ENCODE measurements at regions not wholly inside any gene's neighbourhood (a gene's known extent, or its start where the extent isn't known, plus 50 kb on each side); places are given as distances from the start of the nearest gene placed in this dataset.
"Not testable (repeated sequence)": the region's sequence is repeated elsewhere in the genome, so short reads cannot be mapped to it uniquely, and the experiment has no call there.

- intact Hi-C loops (cut with micrococcal nuclease) = no loop called here
- Mint-ChIP-seq H3K9me3 (no peaks in the 10 kb centered on the region), H3K27ac (no peak overlapping the region), H3K27me3 (ENCODE audit: low read depth) (peaks cover 1% of the 10 kb centered on the region), H3K36me3 (ENCODE audit: low read depth) (no peaks in the 10 kb centered on the region), H3K4me3 (ENCODE audit: low read depth) (no peak overlapping the region), H3K4me1 (ENCODE audit: low read depth) (no peaks in the 10 kb centered on the region)
- no peak for DNase-seq (ENCODE audit: low spot score)
Observed at GRCh38 chr18:11380968-11381367, 228.4 kb upstream of the SLC35G4 start.

- Mint-ChIP-seq H3K36me3 (ENCODE audit: low read depth) (no peaks in the 10 kb centered on the region), H3K4me1 (ENCODE audit: low read depth) (no peaks in the 10 kb centered on the region), H3K27ac (no peak overlapping the region), H3K27me3 (ENCODE audit: low read depth) (peaks cover 5% of the 10 kb centered on the region), H3K4me3 (ENCODE audit: low read depth) (no peak overlapping the region), H3K9me3 (no peaks in the 10 kb centered on the region)
- no peak for DNase-seq (ENCODE audit: low spot score)
- intact Hi-C loops (cut with micrococcal nuclease) = no loop called here
Observed at GRCh38 chr18:11379660-11380059, 229.7 kb upstream of the SLC35G4 start.

- H3K36me3 Mint-ChIP-seq (ENCODE audit: low read depth) = no peaks in the 10 kb centered on the region
- H3K27ac Mint-ChIP-seq = no peak overlapping the region
- H3K4me1 Mint-ChIP-seq (ENCODE audit: low read depth) = no peaks in the 10 kb centered on the region
- H3K9me3 Mint-ChIP-seq = no peaks in the 10 kb centered on the region
- no peak for DNase-seq (ENCODE audit: low spot score)
- no peak overlapping the region for H3K4me3 Mint-ChIP-seq (ENCODE audit: low read depth)
- intact Hi-C loops (cut with micrococcal nuclease) = no loop called here
- peaks cover 5% of the 10 kb centered on the region for H3K27me3 Mint-ChIP-seq (ENCODE audit: low read depth)
Observed at GRCh38 chr18:11377766-11378540, 228.6 kb upstream of the PIEZO2 start.

GRCh38 chr18:11372163-11372562 lies 222.8 kb upstream of the PIEZO2 start:
- no peaks in the 10 kb centered on the region for H3K9me3 Mint-ChIP-seq
- H3K36me3 Mint-ChIP-seq (ENCODE audit: low read depth) = no peaks in the 10 kb centered on the region
- H3K27me3 Mint-ChIP-seq (ENCODE audit: low read depth) = peaks cover 5% of the 10 kb centered on the region
- no peak overlapping the region for H3K4me3 Mint-ChIP-seq (ENCODE audit: low read depth)
- no peak overlapping the region for H3K27ac Mint-ChIP-seq
- no peak for DNase-seq (ENCODE audit: low spot score)
- no peaks in the 10 kb centered on the region for H3K4me1 Mint-ChIP-seq (ENCODE audit: low read depth)
- intact Hi-C loops (cut with micrococcal nuclease) = no loop called here

GRCh38 chr18:11369556-11369955 lies 220.2 kb upstream of the PIEZO2 start:
- Mint-ChIP-seq H3K4me1 (ENCODE audit: low read depth) (no peaks in the 10 kb centered on the region), H3K27me3 (ENCODE audit: low read depth) (no peaks in the 10 kb centered on the region), H3K27ac (no peak overlapping the region), H3K4me3 (ENCODE audit: low read depth) (no peak overlapping the region), H3K9me3 (no peaks in the 10 kb centered on the region), H3K36me3 (ENCODE audit: low read depth) (no peaks in the 10 kb centered on the region)
- DNase-seq (ENCODE audit: low spot score) = no peak
- intact Hi-C loops (cut with micrococcal nuclease) = no loop called here

GRCh38 chr18:11368020-11368419 lies 218.7 kb upstream of the PIEZO2 start:
- DNase-seq (ENCODE audit: low spot score) = no peak
- no peak overlapping the region for H3K4me3 Mint-ChIP-seq (ENCODE audit: low read depth)
- no peak overlapping the region for H3K27ac Mint-ChIP-seq
- H3K4me1 Mint-ChIP-seq (ENCODE audit: low read depth) = no peaks in the 10 kb centered on the region
- no peaks in the 10 kb centered on the region for H3K9me3 Mint-ChIP-seq
- intact Hi-C loops (cut with micrococcal nuclease) = no loop called here
- no peaks in the 10 kb centered on the region for H3K36me3 Mint-ChIP-seq (ENCODE audit: low read depth)
- no peaks in the 10 kb centered on the region for H3K27me3 Mint-ChIP-seq (ENCODE audit: low read depth)

GRCh38 chr18:11367351-11367750 lies 218.0 kb upstream of the PIEZO2 start:
- Mint-ChIP-seq H3K9me3 (no peaks in the 10 kb centered on the region), H3K4me3 (ENCODE audit: low read depth) (no peak overlapping the region), H3K36me3 (ENCODE audit: low read depth) (no peaks in the 10 kb centered on the region), H3K4me1 (ENCODE audit: low read depth) (no peaks in the 10 kb centered on the region), H3K27me3 (ENCODE audit: low read depth) (no peaks in the 10 kb centered on the region), H3K27ac (no peak overlapping the region)
- intact Hi-C loops (cut with micrococcal nuclease) = no loop called here
- no peak for DNase-seq (ENCODE audit: low spot score)

- intact Hi-C loops (cut with micrococcal nuclease) = no loop called here
- H3K9me3 Mint-ChIP-seq = no peaks in the 10 kb centered on the region
- H3K27ac Mint-ChIP-seq = no peak overlapping the region
- no peaks in the 10 kb centered on the region for H3K27me3 Mint-ChIP-seq (ENCODE audit: low read depth)
- DNase-seq (ENCODE audit: low spot score) = no peak
- no peaks in the 10 kb centered on the region for H3K36me3 Mint-ChIP-seq (ENCODE audit: low read depth)
- no peaks in the 10 kb centered on the region for H3K4me1 Mint-ChIP-seq (ENCODE audit: low read depth)
- no peak overlapping the region for H3K4me3 Mint-ChIP-seq (ENCODE audit: low read depth)
Observed at GRCh38 chr18:11366410-11366809, 217.0 kb upstream of the PIEZO2 start.

- no peak for DNase-seq (ENCODE audit: low spot score)
- Mint-ChIP-seq H3K4me3 (ENCODE audit: low read depth) (no peak overlapping the region), H3K36me3 (ENCODE audit: low read depth) (no peaks in the 10 kb centered on the region), H3K27me3 (ENCODE audit: low read depth) (no peaks in the 10 kb centered on the region), H3K4me1 (ENCODE audit: low read depth) (no peaks in the 10 kb centered on the region), H3K9me3 (no peaks in the 10 kb centered on the region), H3K27ac (no peak overlapping the region)
- intact Hi-C loops (cut with micrococcal nuclease) = no loop called here
Observed at GRCh38 chr18:11362856-11363255, 213.5 kb upstream of the PIEZO2 start.

- H3K4me3 Mint-ChIP-seq (ENCODE audit: low read depth); H3K36me3 Mint-ChIP-seq (ENCODE audit: low read depth); intact Hi-C loops (cut with micrococcal nuclease); H3K9me3 Mint-ChIP-seq; H3K27ac Mint-ChIP-seq; H3K27me3 Mint-ChIP-seq (ENCODE audit: low read depth); H3K4me1 Mint-ChIP-seq (ENCODE audit: low read depth); DNase-seq (ENCODE audit: low spot score): not testable (repeated sequence)
Observed at GRCh38 chr18:11361862-11362261, 212.5 kb upstream of the PIEZO2 start.

- H3K4me1 Mint-ChIP-seq (ENCODE audit: low read depth) = no peaks in the 10 kb centered on the region
- no peak for DNase-seq (ENCODE audit: low spot score)
- H3K9me3 Mint-ChIP-seq = no peaks in the 10 kb centered on the region
- H3K27me3 Mint-ChIP-seq (ENCODE audit: low read depth) = no peaks in the 10 kb centered on the region
- intact Hi-C loops (cut with micrococcal nuclease) = no loop called here
- no peaks in the 10 kb centered on the region for H3K36me3 Mint-ChIP-seq (ENCODE audit: low read depth)
- no peak overlapping the region for H3K27ac Mint-ChIP-seq
- H3K4me3 Mint-ChIP-seq (ENCODE audit: low read depth) = no peak overlapping the region
Observed at GRCh38 chr18:11357678-11358077, 208.3 kb upstream of the PIEZO2 start.

GRCh38 chr18:11344576-11344975 lies 195.2 kb upstream of the PIEZO2 start:
- H3K9me3 Mint-ChIP-seq; H3K27ac Mint-ChIP-seq; intact Hi-C loops (cut with micrococcal nuclease); H3K36me3 Mint-ChIP-seq (ENCODE audit: low read depth); H3K4me1 Mint-ChIP-seq (ENCODE audit: low read depth); H3K4me3 Mint-ChIP-seq (ENCODE audit: low read depth); DNase-seq (ENCODE audit: low spot score); H3K27me3 Mint-ChIP-seq (ENCODE audit: low read depth): not testable (repeated sequence)

- Mint-ChIP-seq H3K36me3 (ENCODE audit: low read depth) (no peaks in the 10 kb centered on the region), H3K27ac (no peak overlapping the region), H3K27me3 (ENCODE audit: low read depth) (no peaks in the 10 kb centered on the region), H3K4me1 (ENCODE audit: low read depth) (no peaks in the 10 kb centered on the region), H3K9me3 (peaks cover 9% of the 10 kb centered on the region), H3K4me3 (ENCODE audit: low read depth) (no peak overlapping the region)
- intact Hi-C loops (cut with micrococcal nuclease) = no loop called here
- DNase-seq (ENCODE audit: low spot score) = no peak
Observed at GRCh38 chr18:11343096-11343495, 193.7 kb upstream of the PIEZO2 start.

- H3K27me3 Mint-ChIP-seq (ENCODE audit: low read depth); DNase-seq (ENCODE audit: low spot score); intact Hi-C loops (cut with micrococcal nuclease); H3K4me1 Mint-ChIP-seq (ENCODE audit: low read depth); H3K9me3 Mint-ChIP-seq; H3K27ac Mint-ChIP-seq; H3K36me3 Mint-ChIP-seq (ENCODE audit: low read depth); H3K4me3 Mint-ChIP-seq (ENCODE audit: low read depth): not testable (repeated sequence)
Observed at GRCh38 chr18:11342115-11342514, 192.7 kb upstream of the PIEZO2 start.

All from activated T-helper 2 cell treated with anti-CD3 and anti-CD28 coated beads, Interferon-gamma antibody, Interleukin-2, Interleukin-4, amounts not matched to agents 10 μg/mL and 5 μg/mL and 100 μg/mL, durations not matched to agents 14 hours and 24 hours and 36 hours (primary cell).